Mesenchymal stem cell (in vitro differentiated cells and primary cell): ENCODE measurements at regions not wholly inside any gene's neighbourhood (a gene's known extent, or its start where the extent isn't known, plus 50 kb on each side); places are given as distances from the start of the nearest gene placed in this dataset.

Experiments
- DNase-seq: peaks from one replicate; pipeline ENCODE4 v3.0.0-alpha.2; 2013
- H2AFZ ChIP-seq: one replicate; pipeline ENCODE4 v1.6.1; 2013; ENCODE audit warnings: low read depth, mild to moderate bottlenecking, control low read depth, inconsistent platforms, low read length, moderate library complexity
- H2AK5ac ChIP-seq: 2 replicates; pipeline ENCODE4 v1.6.1; 2013; ENCODE audit warnings: low read length, moderate library complexity, mild to moderate bottlenecking, inconsistent platforms; ENCODE audit not compliant: severe bottlenecking
- H2BK120ac ChIP-seq: one replicate; pipeline ENCODE4 v1.6.1; 2013; ENCODE audit warnings: low read depth, mild to moderate bottlenecking, inconsistent platforms, low read length, moderate library complexity
- H2BK12ac ChIP-seq, 2 experiments: one replicate each; pipeline ENCODE4 v1.6.1; 2013; ENCODE audit warnings: inconsistent platforms in 2 of 2, low read length in 2 of 2, mild to moderate bottlenecking in 2 of 2, moderate library complexity in 2 of 2, control low read depth in 1 of 2
- H2BK15ac ChIP-seq: one replicate; pipeline ENCODE4 v1.6.1; 2013; ENCODE audit warnings: mild to moderate bottlenecking, low read depth, inconsistent platforms; ENCODE audit not compliant: poor library complexity, severe bottlenecking
- H2BK5ac ChIP-seq: 2 replicates; pipeline ENCODE4 v1.6.1; 2013; ENCODE audit warnings: low read depth, mild to moderate bottlenecking, low read length, control low read depth, inconsistent platforms; ENCODE audit not compliant: poor library complexity, severe bottlenecking
- H3K14ac ChIP-seq, 2 experiments: one replicate each; pipeline ENCODE4 v1.6.1; 2013; ENCODE audit warnings: inconsistent platforms in 2 of 2, low read length in 2 of 2, control low read depth in 1 of 2, mild to moderate bottlenecking in 1 of 2, moderate library complexity in 1 of 2
- H3K18ac ChIP-seq, 2 experiments: one replicate each; pipeline ENCODE4 v1.6.1; 2013; ENCODE audit warnings: inconsistent platforms in 2 of 2, low read length in 2 of 2, control low read depth in 1 of 2, low read depth in 1 of 2, mild to moderate bottlenecking in 1 of 2
- H3K23ac ChIP-seq, 2 experiments: one replicate each; pipeline ENCODE4 v1.6.1; 2013; ENCODE audit warnings: inconsistent platforms in 2 of 2, low read length in 2 of 2, mild to moderate bottlenecking in 2 of 2, moderate library complexity in 2 of 2, control low read depth in 1 of 2
- H3K27ac ChIP-seq: 2 replicates; pipeline ENCODE4 v1.5.1; 2013; ENCODE audit warnings: mild to moderate bottlenecking, moderate library complexity, low read length, control low read depth, inconsistent platforms; ENCODE audit not compliant: poor library complexity, severe bottlenecking
- H3K27me3 ChIP-seq, 2 experiments: 2 replicates each; pipeline versions ENCODE4 v1.6.1 to v1.7.0; 2013; ENCODE audit warnings: low read length in 2 of 2, mild to moderate bottlenecking in 2 of 2, moderate library complexity in 2 of 2, control low read depth in 1 of 2, inconsistent platforms in 1 of 2; ENCODE audit not compliant: control insufficient read depth in 1 of 2, insufficient read depth in 1 of 2
- H3K36me3 ChIP-seq, 2 experiments: 2 replicates each; pipeline versions ENCODE4 v1.6.1 to v1.7.0; 2013; ENCODE audit warnings: low read length in 2 of 2, control low read depth in 1 of 2, inconsistent platforms in 1 of 2, low read depth in 1 of 2, mild to moderate bottlenecking in 1 of 2; ENCODE audit not compliant: insufficient read depth in 2 of 2, control insufficient read depth in 1 of 2
- H3K4ac ChIP-seq, 2 experiments: one replicate each; pipeline ENCODE4 v1.6.1; 2013; ENCODE audit warnings: inconsistent platforms in 2 of 2, low read length in 2 of 2, mild to moderate bottlenecking in 2 of 2, moderate library complexity in 2 of 2, control low read depth in 1 of 2, low read depth in 1 of 2
- H3K4me1 ChIP-seq: 2 replicates; pipeline ENCODE4 v1.6.1; 2013; ENCODE audit warnings: low read depth, low read length, control low read depth; ENCODE audit not compliant: control insufficient read depth, insufficient read depth
- H3K4me2 ChIP-seq: 2 replicates; pipeline ENCODE4 v1.6.1; 2013; ENCODE audit warnings: low read length, mild to moderate bottlenecking, inconsistent platforms; ENCODE audit not compliant: poor library complexity, severe bottlenecking
- H3K4me3 ChIP-seq, 2 experiments: 2 replicates each; pipeline versions ENCODE4 v1.5.1 to v1.7.0; 2013; ENCODE audit warnings: low read length in 2 of 2, mild to moderate bottlenecking in 2 of 2, control low read depth in 1 of 2, low read depth in 1 of 2; ENCODE audit not compliant: insufficient read depth in 1 of 2
- H3K79me1 ChIP-seq: replicated peaks from 2 replicates; pipeline ENCODE4 v1.6.1; 2013; ENCODE audit warnings: mild to moderate bottlenecking, control low read depth, low read length, inconsistent platforms; ENCODE audit not compliant: poor library complexity, severe bottlenecking
- H3K9ac ChIP-seq: 2 replicates; pipeline ENCODE4 v1.7.0; 2013; ENCODE audit warnings: mild to moderate bottlenecking, low read length, moderate library complexity
- H3K9me3 ChIP-seq: 2 replicates; pipeline ENCODE4 v1.7.0; 2013; ENCODE audit warnings: mild to moderate bottlenecking, low read length; ENCODE audit not compliant: control insufficient read depth
- H4K8ac ChIP-seq: one replicate; pipeline ENCODE4 v1.6.1; 2013; ENCODE audit warnings: inconsistent platforms, mild to moderate bottlenecking, low read length, moderate library complexity
- H4K91ac ChIP-seq: one replicate; pipeline ENCODE4 v1.6.1; 2013; ENCODE audit warnings: mild to moderate bottlenecking, low read length, inconsistent platforms
- WGBS: methylation state at CpG from one replicate; pipeline ENCODE4 v1.1.7; 2013; ENCODE audit warnings: mixed read lengths; 5-methylcytosine and 5-hydroxymethylcytosine counted together

- no peak for DNase-seq
- no peaks in the 10 kb centered on the region for H3K27me3 ChIP-seq
- H3K4me2 ChIP-seq: no peak overlapping the region
- 77% methylated on average over 2 of the region's 2 CpGs for WGBS
- H3K4ac ChIP-seq: no peak overlapping the region
- H3K9ac ChIP-seq: no peak overlapping the region
- no peak overlapping the region for H4K8ac ChIP-seq
- no peak overlapping the region for H3K23ac ChIP-seq
- H2AK5ac ChIP-seq: no peak overlapping the region
- H3K18ac ChIP-seq: no peak overlapping the region
- no peak overlapping the region for H3K4me3 ChIP-seq
- H2AFZ ChIP-seq: no peak overlapping the region
- H3K79me1 ChIP-seq: no peaks in the 10 kb centered on the region
- H2BK15ac ChIP-seq: no peak overlapping the region
- no peak overlapping the region for H2BK5ac ChIP-seq
- no peak overlapping the region for H3K14ac ChIP-seq
- H3K27ac ChIP-seq: no peak overlapping the region
- H3K36me3 ChIP-seq: no peaks in the 10 kb centered on the region
- H3K9me3 ChIP-seq: no peaks in the 10 kb centered on the region
- H3K4me1 ChIP-seq: no peaks in the 10 kb centered on the region
- H2BK120ac ChIP-seq: no peak overlapping the region
- H4K91ac ChIP-seq: no peak overlapping the region
- no peak overlapping the region for H2BK12ac ChIP-seq
These were observed 60.5 kb upstream of the TBX20 start for GRCh38 chr7:35314354-35314753.

- H2BK12ac ChIP-seq: no peak overlapping the region
- H3K4ac ChIP-seq: no peak overlapping the region
- no peak overlapping the region for H3K9ac ChIP-seq
- no peaks in the 10 kb centered on the region for H3K9me3 ChIP-seq
- no peaks in the 10 kb centered on the region for H3K27me3 ChIP-seq
- H2BK15ac ChIP-seq: no peak overlapping the region
- H4K8ac ChIP-seq: no peak overlapping the region
- H3K4me2 ChIP-seq: no peak overlapping the region
- no peak overlapping the region for H3K27ac ChIP-seq
- no peak for DNase-seq
- no peak overlapping the region for H3K14ac ChIP-seq
- H3K36me3 ChIP-seq: no peaks in the 10 kb centered on the region
- H2BK5ac ChIP-seq: no peak overlapping the region
- no peak overlapping the region for H2AFZ ChIP-seq
- WGBS: 62% methylated on average over 1 of the region's 1 CpG
- H3K79me1 ChIP-seq: no peaks in the 10 kb centered on the region
- H4K91ac ChIP-seq: no peak overlapping the region
- no peak overlapping the region for H3K23ac ChIP-seq
- H2AK5ac ChIP-seq: no peak overlapping the region
- no peak overlapping the region for H3K18ac ChIP-seq
- no peak overlapping the region for H2BK120ac ChIP-seq
- H3K4me1 ChIP-seq: no peaks in the 10 kb centered on the region
- H3K4me3 ChIP-seq: no peak overlapping the region
These were observed 59.7 kb upstream of the TBX20 start for GRCh38 chr7:35313575-35313974.
